ENCODE measurements at regions not wholly inside any gene's neighbourhood (a gene's known extent, or its start where the extent isn't known, plus 50 kb on each side); places are given as distances from the start of the nearest gene placed in this dataset.

- no peak for TF ChIP-seq GATA3 (IDR thresholded peaks at IDR 0.05; ENCODE audit: low read depth, low read length)
- TF ChIP-seq GATA2 (IDR thresholded peaks at IDR 0.05; ENCODE audit: low read depth, low read length), result no peak
These were observed 54.0 kb upstream of the STMND1 start for GRCh38 chr6:17047889-17048288.

- TF ChIP-seq GATA2 (IDR thresholded peaks at IDR 0.05; ENCODE audit: low read depth, low read length), result no peak
- no peak for TF ChIP-seq GATA3 (IDR thresholded peaks at IDR 0.05; ENCODE audit: low read depth, low read length)
These were observed 56.1 kb upstream of the STMND1 start for GRCh38 chr6:17045581-17046322.

GRCh38 chr6:17043148-17043522 is 58.7 kb upstream of the STMND1 start:
- TF ChIP-seq GATA2 (IDR thresholded peaks at IDR 0.05; ENCODE audit: low read depth, low read length), result no peak
- no peak for TF ChIP-seq GATA3 (IDR thresholded peaks at IDR 0.05; ENCODE audit: low read depth, low read length)

- TF ChIP-seq GATA2 (IDR thresholded peaks at IDR 0.05; ENCODE audit: low read depth, low read length) (no peak), GATA3 (IDR thresholded peaks at IDR 0.05; ENCODE audit: low read depth, low read length) (no peak)
These were observed 59.3 kb upstream of the STMND1 start for GRCh38 chr6:17042422-17043147.

GRCh38 chr6:17039266-17039665 is 62.6 kb upstream of the STMND1 start:
- no peak for TF ChIP-seq GATA3 (IDR thresholded peaks at IDR 0.05; ENCODE audit: low read depth, low read length)
- TF ChIP-seq GATA2 (IDR thresholded peaks at IDR 0.05; ENCODE audit: low read depth, low read length), result no peak

- TF ChIP-seq GATA3 (IDR thresholded peaks at IDR 0.05; ENCODE audit: low read depth, low read length) (no peak), GATA2 (IDR thresholded peaks at IDR 0.05; ENCODE audit: low read depth, low read length) (no peak)
These were observed 63.5 kb upstream of the STMND1 start for GRCh38 chr6:17038316-17038715.

GRCh38 chr6:17036065-17036393 is 65.8 kb upstream of the STMND1 start:
- no peak for TF ChIP-seq GATA3 (IDR thresholded peaks at IDR 0.05; ENCODE audit: low read depth, low read length)
- no peak for TF ChIP-seq GATA2 (IDR thresholded peaks at IDR 0.05; ENCODE audit: low read depth, low read length)

GRCh38 chr6:17035257-17036064 is 66.4 kb upstream of the STMND1 start:
- TF ChIP-seq GATA2 (IDR thresholded peaks at IDR 0.05; ENCODE audit: low read depth, low read length), result no peak
- no peak for TF ChIP-seq GATA3 (IDR thresholded peaks at IDR 0.05; ENCODE audit: low read depth, low read length)

- no peak for TF ChIP-seq GATA3 (IDR thresholded peaks at IDR 0.05; ENCODE audit: low read depth, low read length)
- no peak for TF ChIP-seq GATA2 (IDR thresholded peaks at IDR 0.05; ENCODE audit: low read depth, low read length)
These were observed 68.1 kb upstream of the STMND1 start for GRCh38 chr6:17033746-17034145.

- TF ChIP-seq GATA2 (IDR thresholded peaks at IDR 0.05; ENCODE audit: low read depth, low read length), result no peak
- no peak for TF ChIP-seq GATA3 (IDR thresholded peaks at IDR 0.05; ENCODE audit: low read depth, low read length)
These were observed 68.7 kb upstream of the STMND1 start for GRCh38 chr6:17032988-17033634.

- TF ChIP-seq GATA2 (IDR thresholded peaks at IDR 0.05; ENCODE audit: low read depth, low read length) (no peak), GATA3 (IDR thresholded peaks at IDR 0.05; ENCODE audit: low read depth, low read length) (no peak)
These were observed 69.3 kb upstream of the STMND1 start for GRCh38 chr6:17032590-17032987.

- no peak for TF ChIP-seq GATA3 (IDR thresholded peaks at IDR 0.05; ENCODE audit: low read depth, low read length)
- no peak for TF ChIP-seq GATA2 (IDR thresholded peaks at IDR 0.05; ENCODE audit: low read depth, low read length)
These were observed 69.9 kb upstream of the STMND1 start for GRCh38 chr6:17031961-17032360.

GRCh38 chr6:17027441-17027840 is 74.4 kb upstream of the STMND1 start:
- TF ChIP-seq GATA2 (IDR thresholded peaks at IDR 0.05; ENCODE audit: low read depth, low read length) (no peak), GATA3 (IDR thresholded peaks at IDR 0.05; ENCODE audit: low read depth, low read length) (no peak)

- TF ChIP-seq GATA3 (IDR thresholded peaks at IDR 0.05; ENCODE audit: low read depth, low read length) (no peak), GATA2 (IDR thresholded peaks at IDR 0.05; ENCODE audit: low read depth, low read length) (no peak)
These were observed 79.2 kb upstream of the STMND1 start for GRCh38 chr6:17022604-17023003.
